Body of pancreas (tissue), 4 donors: ENCODE measurements at regions not wholly inside any gene's neighbourhood (a gene's known extent, or its start where the extent isn't known, plus 50 kb on each side); places are given as distances from the start of the nearest gene placed in this dataset.

ENCODE experiments used
- ATAC-seq: fragments of 150-250 bp; one replicate; pipeline ENCODE4 v1.9.1; 2016
- DNase-seq, 4 donors: peaks; one replicate each; pipeline ENCODE4 v3.0.0-alpha.2; 2019
- H3K27ac ChIP-seq, 4 donors: fragments of 200-600 bp; sonication (generic); 1 replicate in 3 of 4; 2 replicates in 1 of 4; pipeline versions ENCODE4 v1.5.1 to v1.6.1; 2016 to 2019; ENCODE audit warnings: mild to moderate bottlenecking in 1 of 4, mixed read lengths in 1 of 4, moderate library complexity in 1 of 4
- H3K27me3 ChIP-seq, 2 donors: fragments of 200-600 bp; sonication (generic); one replicate each; pipeline ENCODE4 v1.6.0; 2016; ENCODE audit warnings: mild to moderate bottlenecking in 1 of 2
- H3K36me3 ChIP-seq, 2 donors: fragments of 200-600 bp; sonication (generic); replicated peaks in 1 of 2; 2 replicates each; pipeline ENCODE4 v1.5.1; 2016; ENCODE audit warnings: low read depth in 2 of 2; ENCODE audit not compliant: insufficient read depth in 1 of 2
- H3K4me1 ChIP-seq: fragments of 200-600 bp; sonication (generic); one replicate; pipeline ENCODE4 v1.6.0; 2016
- H3K4me3 ChIP-seq, 2 donors: fragments of 200-600 bp; sonication (generic); 1 replicate in 1 of 2; 2 replicates in 1 of 2; pipeline ENCODE4 v1.5.1; 2016 to 2019
- H3K9me3 ChIP-seq, 3 donors: fragments of 200-600 bp; sonication (generic); 1 replicate in 2 of 3; 2 replicates in 1 of 3; pipeline ENCODE4 v1.5.1; 2016
- CTCF ChIP-seq, 7 experiments: fragments of 450-650 bp in 4 of 7; fragments of 200-600 bp in 3 of 7; sonication (generic) in 3 of 7; IDR thresholded peaks; one replicate each; pipeline ENCODE4 v1.5.1; 2016 to 2019; ENCODE audit warnings: antibody characterized with exemption in 7 of 7
- POLR2A ChIP-seq, 3 donors: fragments of 450-650 bp; IDR thresholded peaks; one replicate each; pipeline ENCODE4 v1.6.1; 2016; ENCODE audit warnings: antibody characterized with exemption in 3 of 3, mild to moderate bottlenecking in 2 of 3
- WGBS, 2 donors: methylation state at CpG; one replicate each; pipeline ENCODE4 v1.1.5; 2017; 5-methylcytosine and 5-hydroxymethylcytosine counted together
- intact Hi-C: fragments of 100-400 bp; cut with DNase I; formaldehyde crosslinking; loops from one replicate; pipeline ENCODE4 v1.15.1; 2023

GRCh38 chr6:55670850-55671413 lies 91.9 kb upstream of the HMGCLL1 start:
- DNase-seq (no peak), ATAC-seq (no peak)
- Histone ChIP-seq H3K9me3 (no peaks in the 10 kb centered on the region), H3K36me3 (no peaks in the 10 kb centered on the region), H3K27ac (no peak overlapping the region), H3K27me3 (no peaks in the 10 kb centered on the region), H3K4me1 (no peaks in the 10 kb centered on the region), H3K4me3 (no peak overlapping the region)
- WGBS, 2 donors: 58 to 70% methylated on average over 5 of the region's 5 CpGs
- intact Hi-C loops: no loop called here
- TF ChIP-seq POLR2A (IDR thresholded peaks at IDR 0.05): no peak
- TF ChIP-seq CTCF (IDR thresholded peaks at IDR 0.05): no peak

GRCh38 chr6:55669028-55669427 lies 90.0 kb upstream of the HMGCLL1 start:
- ATAC-seq (no peak), DNase-seq (no peak)
- H3K36me3 ChIP-seq: no peaks in the 10 kb centered on the region
- H3K27ac ChIP-seq: no peak overlapping the region
- WGBS, 2 donors: 87 to 96% methylated on average over 1 of the region's 1 CpG
- H3K4me3 ChIP-seq: no peak overlapping the region
- no peaks in the 10 kb centered on the region for H3K9me3 ChIP-seq
- H3K27me3 ChIP-seq: no peaks in the 10 kb centered on the region
- intact Hi-C loops: no loop called here
- no peak for TF ChIP-seq CTCF (IDR thresholded peaks at IDR 0.05)
- TF ChIP-seq POLR2A (IDR thresholded peaks at IDR 0.05): no peak
- no peaks in the 10 kb centered on the region for H3K4me1 ChIP-seq

- TF ChIP-seq POLR2A (IDR thresholded peaks at IDR 0.05) (no peak), CTCF (IDR thresholded peaks at IDR 0.05) (no peak)
- 57 to 61% methylated on average over 3 of the region's 3 CpGs for WGBS, 2 donors
Measured at GRCh38 chr6:55668591-55668990, 89.6 kb upstream of the HMGCLL1 start.

GRCh38 chr6:55667341-55667740 lies 88.3 kb upstream of the HMGCLL1 start:
- 14 to 30% methylated on average over 2 of the region's 2 CpGs for WGBS, 2 donors

More at GRCh38 chr6:55668591-55668990, 89.6 kb upstream of the HMGCLL1 start:
- no peak for ATAC-seq
- Histone ChIP-seq H3K36me3 (no peaks in the 10 kb centered on the region), H3K4me1 (no peaks in the 10 kb centered on the region), H3K27me3 (no peaks in the 10 kb centered on the region), H3K4me3 (no peak overlapping the region), H3K9me3 (peaks cover 0 to under 1% (median 0%) of the 10 kb centered on the region in 3 donors), H3K27ac (no peak overlapping the region)
- intact Hi-C loops: no loop called here
- no peak for DNase-seq

More at GRCh38 chr6:55667341-55667740, 88.3 kb upstream of the HMGCLL1 start:
- Histone ChIP-seq H3K4me1 (no peaks in the 10 kb centered on the region), H3K27ac (no peak overlapping the region), H3K4me3 (no peak overlapping the region), H3K27me3 (no peaks in the 10 kb centered on the region), H3K36me3 (no peaks in the 10 kb centered on the region), H3K9me3 (peaks cover 0 to 3% (median 0%) of the 10 kb centered on the region in 3 donors)
- TF ChIP-seq POLR2A (IDR thresholded peaks at IDR 0.05) (no peak), CTCF (IDR thresholded peaks at IDR 0.05) (no peak)
- no peak for DNase-seq
- intact Hi-C loops: no loop called here
- no peak for ATAC-seq
